Loucy (cell line): ENCODE measurements at regions not wholly inside any gene's neighbourhood (a gene's known extent, or its start where the extent isn't known, plus 50 kb on each side); places are given as distances from the start of the nearest gene placed in this dataset.

Source experiments
- H2AFZ ChIP-seq: fragments of 200-600 bp; sonication (generic); 2 replicates; pipeline ENCODE4 v1.6.0; 2016; ENCODE audit warnings: antibody characterized with exemption, mild to moderate bottlenecking, low read length, moderate library complexity
- H3F3A ChIP-seq: fragments of 200-600 bp; 2 replicates; pipeline ENCODE4 v1.6.0; 2016; ENCODE audit warnings: antibody characterized with exemption, low read depth, mild to moderate bottlenecking
- H3K27me3 ChIP-seq: fragments of 200-600 bp; sonication (generic); 2 replicates; pipeline ENCODE4 v1.6.1; 2014; ENCODE audit warnings: low read length, mild to moderate bottlenecking; ENCODE audit not compliant: insufficient read depth, poor library complexity, severe bottlenecking
- H3K36me3 ChIP-seq: fragments of 200-600 bp; sonication (generic); 2 replicates; pipeline ENCODE4 v1.6.1; 2016; ENCODE audit warnings: low read length; ENCODE audit not compliant: insufficient read depth
- H3K4me1 ChIP-seq: fragments of 200-600 bp; sonication (generic); 2 replicates; pipeline ENCODE4 v1.5.1; 2014; ENCODE audit warnings: low read length, mild to moderate bottlenecking; ENCODE audit not compliant: insufficient read depth, poor library complexity, severe bottlenecking
- H3K4me2 ChIP-seq: fragments of 200-600 bp; sonication (generic); 2 replicates; pipeline ENCODE4 v1.6.0; 2014; ENCODE audit warnings: antibody characterized with exemption, low read length, low read depth, mild to moderate bottlenecking; ENCODE audit not compliant: poor library complexity, severe bottlenecking
- H3K4me3 ChIP-seq: fragments of 200-600 bp; sonication (generic); 2 replicates; pipeline ENCODE4 v1.5.1; 2014; ENCODE audit warnings: low read length, mild to moderate bottlenecking, mixed read lengths; ENCODE audit not compliant: poor library complexity, severe bottlenecking
- H3K79me2 ChIP-seq: fragments of 200-600 bp; sonication (generic); 2 replicates; pipeline ENCODE4 v1.6.1; 2014; ENCODE audit warnings: low read length; ENCODE audit not compliant: insufficient read depth
- H3K9ac ChIP-seq: fragments of 200-600 bp; sonication (generic); 2 replicates; pipeline ENCODE4 v1.6.0; 2014; ENCODE audit warnings: mild to moderate bottlenecking, low read depth, low read length, moderate library complexity; ENCODE audit not compliant: poor library complexity, severe bottlenecking
- H3K9me2 ChIP-seq: fragments of 200-600 bp; sonication (generic); replicated peaks from 2 replicates; pipeline ENCODE4 v1.6.1; 2016; ENCODE audit warnings: low read depth, low read length, mixed read lengths
- H3K9me3 ChIP-seq: fragments of 200-600 bp; sonication (generic); 2 replicates; pipeline ENCODE4 v1.6.1; 2014; ENCODE audit warnings: mild to moderate bottlenecking, antibody characterized with exemption, low read length, low read depth; ENCODE audit not compliant: insufficient read depth
- H4K20me1 ChIP-seq: fragments of 200-600 bp; sonication (generic); 2 replicates; pipeline ENCODE4 v1.6.0; 2014; ENCODE audit warnings: antibody characterized with exemption, low read length, mild to moderate bottlenecking; ENCODE audit not compliant: insufficient read depth, poor library complexity, severe bottlenecking
- CTCF ChIP-seq: fragments of 200-600 bp; sonication (generic); conservative IDR thresholded peaks from 2 replicates; pipeline ENCODE4 v1.5.1; 2014; ENCODE audit warnings: mild to moderate bottlenecking, antibody characterized with exemption, low read length
- EZH2phosphoT487 ChIP-seq: fragments of 200-600 bp; IDR thresholded peaks from 2 replicates; pipeline ENCODE4 v1.6.1; 2018; ENCODE audit warnings: antibody characterized with exemption, mild to moderate bottlenecking, moderate library complexity, borderline replicate concordance

GRCh38 chr4:11693693-11694092 lies 265.0 kb upstream of the HS3ST1 start:
- Histone ChIP-seq H2AFZ (no peak overlapping the region), H3F3A (no peaks in the 10 kb centered on the region), H3K27me3 (no peaks in the 10 kb centered on the region), H4K20me1 (no peaks in the 10 kb centered on the region), H3K4me1 (no peaks in the 10 kb centered on the region), H3K9me3 (no peaks in the 10 kb centered on the region), H3K36me3 (no peaks in the 10 kb centered on the region), H3K9me2 (no peaks in the 10 kb centered on the region), H3K4me2 (no peak overlapping the region), H3K9ac (no peak overlapping the region), H3K4me3 (no peak overlapping the region), H3K79me2 (no peaks in the 10 kb centered on the region)
- TF ChIP-seq EZH2phosphoT487, result no peak

- Histone ChIP-seq H3K4me2 (no peak overlapping the region), H2AFZ (no peak overlapping the region), H3K4me1 (no peaks in the 10 kb centered on the region), H3K9ac (no peak overlapping the region), H3K9me3 (no peaks in the 10 kb centered on the region), H3F3A (no peaks in the 10 kb centered on the region), H3K79me2 (no peaks in the 10 kb centered on the region), H3K36me3 (no peaks in the 10 kb centered on the region), H3K4me3 (no peak overlapping the region), H4K20me1 (no peaks in the 10 kb centered on the region), H3K27me3 (no peaks in the 10 kb centered on the region), H3K9me2 (no peaks in the 10 kb centered on the region)
- TF ChIP-seq CTCF, result no peak
- no peak for TF ChIP-seq EZH2phosphoT487
These were observed 262.5 kb upstream of the HS3ST1 start for GRCh38 chr4:11691236-11691635.

- Histone ChIP-seq H3K4me2 (no peak overlapping the region), H3K4me1 (no peaks in the 10 kb centered on the region), H3F3A (no peaks in the 10 kb centered on the region), H3K9ac (no peak overlapping the region), H3K9me2 (no peaks in the 10 kb centered on the region), H4K20me1 (no peaks in the 10 kb centered on the region), H2AFZ (no peak overlapping the region), H3K36me3 (no peaks in the 10 kb centered on the region), H3K79me2 (no peaks in the 10 kb centered on the region), H3K4me3 (no peak overlapping the region), H3K9me3 (no peaks in the 10 kb centered on the region), H3K27me3 (no peaks in the 10 kb centered on the region)
- no peak for TF ChIP-seq EZH2phosphoT487
These were observed 259.0 kb upstream of the HS3ST1 start for GRCh38 chr4:11687727-11688126.

GRCh38 chr4:11685481-11685880 lies 256.8 kb upstream of the HS3ST1 start:
- Histone ChIP-seq H3K9ac (no peak overlapping the region), H3K9me2 (no peaks in the 10 kb centered on the region), H3K27me3 (no peaks in the 10 kb centered on the region), H3K79me2 (no peaks in the 10 kb centered on the region), H3K36me3 (no peaks in the 10 kb centered on the region), H3K9me3 (no peaks in the 10 kb centered on the region), H3K4me2 (no peak overlapping the region), H3F3A (no peaks in the 10 kb centered on the region), H4K20me1 (no peaks in the 10 kb centered on the region), H3K4me1 (no peaks in the 10 kb centered on the region), H3K4me3 (no peak overlapping the region), H2AFZ (no peak overlapping the region)
- TF ChIP-seq CTCF, result no peak
- no peak for TF ChIP-seq EZH2phosphoT487
